GM12878 (cell line): ENCODE measurements at regions not wholly inside any gene's neighbourhood (a gene's known extent, or its start where the extent isn't known, plus 50 kb on each side); places are given as distances from the start of the nearest gene placed in this dataset.

Experiments used
- ATAC-seq: fragments of 200-7000 bp; cut with Tn5 transposase; 3 replicates; pipeline ENCODE4 v1.9.1; 2020; ENCODE audit warnings: mild to moderate bottlenecking, moderate library complexity
- BruUV-seq: library from RNA; stranded (reverse); fragments of 400-500 nt; replicated peaks from 2 replicates; lab custom pipeline; 2021; lab: Mats Ljungman, UMichigan
- CTCF ChIA-PET: fragments of 300-600 bp; sonication (Branson Sonifier 250); formaldehyde crosslinking; extraction: SDS; loops from one replicate; lab custom pipeline; 2021; ENCODE audit warnings: inconsistent platforms; lab: Yijun Ruan, JAX
- POLR2A ChIA-PET: fragments of 350-600 bp; formaldehyde crosslinking; extraction: SDS; loops from one replicate; lab custom pipeline; 2021; ENCODE audit warnings: inconsistent platforms; lab: Charles Lee
- RAD21 ChIA-PET: fragments of 300-600 bp; sonication (Branson Sonifier 250); formaldehyde crosslinking; loops from one replicate; lab custom pipeline; 2023; ENCODE audit warnings: antibody characterized with exemption; ENCODE audit not compliant: unreplicated experiment; lab: Charles Lee
- SMC1A ChIA-PET: fragments of 300-600 bp; sonication (Branson Sonifier 250); formaldehyde crosslinking; loops from one replicate; lab custom pipeline; 2023; ENCODE audit not compliant: unreplicated experiment, uncharacterized antibody; lab: Charles Lee
- DNase-seq: peaks from one replicate; pipeline ENCODE4 v3.0.0-alpha.2; 2011; ENCODE audit warnings: low read depth, low spot score
- FAIRE-seq: peaks from 3 replicates; lab custom pipeline; 2011; peaks lifted over from hg19 to GRCh38; lab: Jason Lieb, UNC
- H2AFZ ChIP-seq: 2 replicates; pipeline ENCODE4 v1.6.0; 2011; ENCODE audit warnings: low read depth, low read length, control low read depth; ENCODE audit not compliant: control insufficient read depth
- H3K27ac ChIP-seq: 2 replicates; pipeline ENCODE4 v1.5.1; 2011; ENCODE audit warnings: control low read depth; ENCODE audit not compliant: control insufficient read depth, insufficient read depth
- H3K27me3 ChIP-seq, 2 experiments: replicated peaks in 1 of 2; 2 replicates each; pipeline versions ENCODE4 v1.6.0 to v1.6.1; 2011; ENCODE audit warnings: low read length in 1 of 2; ENCODE audit not compliant: control insufficient read depth in 2 of 2, insufficient read depth in 2 of 2
- H3K36me3 ChIP-seq, 2 experiments: 2 replicates each; pipeline ENCODE4 v1.5.1; 2011; ENCODE audit warnings: low read length in 1 of 2; ENCODE audit not compliant: control insufficient read depth in 2 of 2, insufficient read depth in 2 of 2
- H3K4me1 ChIP-seq: 2 replicates; pipeline ENCODE4 v1.6.1; 2011; ENCODE audit warnings: mild to moderate bottlenecking, low read length, moderate library complexity, mixed read lengths; ENCODE audit not compliant: control insufficient read depth, insufficient read depth
- H3K4me2 ChIP-seq: 2 replicates; pipeline ENCODE4 v1.6.0; 2011; ENCODE audit warnings: control low read depth; ENCODE audit not compliant: control insufficient read depth, insufficient read depth
- H3K4me3 ChIP-seq: fragments of 200-600 bp; sonication (generic); 2 replicates; pipeline ENCODE4 v1.5.1; 2016
- H3K79me2 ChIP-seq: 2 replicates; pipeline ENCODE4 v1.6.0; 2011; ENCODE audit warnings: low read length; ENCODE audit not compliant: control insufficient read depth, insufficient read depth
- H3K9ac ChIP-seq: 2 replicates; pipeline ENCODE4 v1.8.0; 2011; ENCODE audit warnings: low read length, control low read depth, mixed read lengths; ENCODE audit not compliant: control insufficient read depth, insufficient read depth
- H3K9me3 ChIP-seq: replicated peaks from 3 replicates; pipeline ENCODE4 v1.5.1; 2011; ENCODE audit warnings: mild to moderate bottlenecking, low read length; ENCODE audit not compliant: control insufficient read depth, insufficient read depth
- H4K20me1 ChIP-seq: 2 replicates; pipeline ENCODE4 v1.6.0; 2011; ENCODE audit not compliant: control insufficient read depth, insufficient read depth
- BCLAF1 ChIP-seq: fragments of 450-650 bp; IDR thresholded peaks from 2 replicates; pipeline ENCODE4 v1.6.1; 2017; ENCODE audit warnings: antibody characterized with exemption, mild to moderate bottlenecking, moderate library complexity
- BHLHE40 ChIP-seq, 2 experiments: fragments of 450-650 bp in 1 of 2; IDR thresholded peaks; 2 replicates each; pipeline ENCODE4 v1.6.1; 2011 to 2017; ENCODE audit warnings: low read depth in 2 of 2, borderline replicate concordance in 1 of 2, improper control_type of control experiment in 1 of 2, low read length in 1 of 2, mild to moderate bottlenecking in 1 of 2
- CREB1 ChIP-seq: IDR thresholded peaks from 2 replicates; pipeline ENCODE4 v1.6.1; 2012; ENCODE audit warnings: low read depth, mild to moderate bottlenecking, inconsistent platforms
- CTCF ChIP-seq, 3 experiments: IDR thresholded peaks in 2 of 3; conservative IDR thresholded peaks in 1 of 3; 2 replicates each; pipeline ENCODE4 v1.5.1; 2011; ENCODE audit warnings: low read depth in 3 of 3, low read length in 3 of 3, mild to moderate bottlenecking in 3 of 3, control low read depth in 2 of 3, moderate library complexity in 2 of 3, inconsistent platforms in 1 of 3, mixed read lengths in 1 of 3; ENCODE audit not compliant: control insufficient read depth in 2 of 3, insufficient read depth in 1 of 3; ENCODE audit errors: extremely low read depth in 1 of 3
- E2F4 ChIP-seq: IDR thresholded peaks from 2 replicates; pipeline ENCODE4 v1.6.1; 2012; ENCODE audit warnings: low read depth, low read length, improper control_type of control experiment
- HSF1 ChIP-seq: fragments of 150-350 bp; IDR thresholded peaks from 2 replicates; pipeline ENCODE4 v1.6.1; 2014; ENCODE audit warnings: mild to moderate bottlenecking, low read depth, low read length
- IRF3 ChIP-seq: fragments of 450-650 bp; IDR thresholded peaks from 2 replicates; pipeline ENCODE4 v1.6.1; 2014; ENCODE audit warnings: mild to moderate bottlenecking
- RBBP5 ChIP-seq: fragments of 200-600 bp; sonication (generic); conservative IDR thresholded peaks from 2 replicates; pipeline ENCODE4 v1.6.1; 2016
- RUNX3 ChIP-seq: IDR thresholded peaks from 2 replicates; pipeline ENCODE4 v1.6.1; 2012; ENCODE audit warnings: low read length, inconsistent platforms
- ZNF217 ChIP-seq: fragments of 450-650 bp; IDR thresholded peaks from 2 replicates; pipeline ENCODE4 v1.6.1; 2017; ENCODE audit warnings: antibody characterized with exemption, mild to moderate bottlenecking
- ZNF384 ChIP-seq: IDR thresholded peaks from 2 replicates; pipeline ENCODE4 v1.6.1; 2012; ENCODE audit warnings: low read depth, mild to moderate bottlenecking, low read length, improper control_type of control experiment, borderline replicate concordance
- WGBS: methylation state at CpG from one replicate; pipeline ENCODE4 v1.1.6; 2016; ENCODE audit warnings: low lambda C conversion rate; ENCODE audit not compliant: insufficient replicate concordance, insufficient coverage; ENCODE audit errors: missing lambda C conversion rate; 5-methylcytosine and 5-hydroxymethylcytosine counted together
- in situ Hi-C: fragments of 300-500 bp; cut with MboI; formaldehyde crosslinking; loops from 9 replicates; pipeline ENCODE4 v1.14.3; 2018; ENCODE audit warnings: mixed read lengths
- intact Hi-C: fragments of 100-400 bp; cut with micrococcal nuclease; formaldehyde crosslinking; loops from one replicate; pipeline ENCODE4 v1.14.2; 2022; ENCODE audit not compliant: unreplicated experiment

GRCh38 chrX:44708470-44708869 is 135.4 kb upstream of the DUSP21 start (continued):
- TF ChIP-seq ZNF384: no peak
- TF ChIP-seq BCLAF1: no peak
- no peak for TF ChIP-seq CREB1
- TF ChIP-seq IRF3: no peak
- TF ChIP-seq RUNX3: no peak
- no peak for TF ChIP-seq HSF1

GRCh38 chrX:44705817-44706551 is 137.8 kb upstream of the DUSP21 start:
- Histone ChIP-seq H3K27me3 (no peaks in the 10 kb centered on the region), H2AFZ (no peak overlapping the region), H3K27ac (no peak overlapping the region), H3K4me3 (no peak overlapping the region), H3K79me2 (no peaks in the 10 kb centered on the region), H3K4me2 (no peak overlapping the region), H3K9ac (no peak overlapping the region), H3K9me3 (no peaks in the 10 kb centered on the region), H4K20me1 (no peaks in the 10 kb centered on the region), H3K4me1 (no peaks in the 10 kb centered on the region), H3K36me3 (no peaks in the 10 kb centered on the region)
- BruUV-seq: no TSS peak
- FAIRE-seq (no peak), ATAC-seq (no peak), DNase-seq (no peak)
- CTCF ChIA-PET: no interaction called here
- POLR2A ChIA-PET: interaction anchor here (0.6 kb wide), 1 partner anchor 1214 kb away, joined by 5 read pairs; no protein-coding TSS in a partner anchor
- 36% methylated on average over 8 of the region's 8 CpGs for WGBS
- intact Hi-C loops: no loop called here
- SMC1A ChIA-PET: no interaction called here
- RAD21 ChIA-PET: no interaction called here
- in situ Hi-C loops: no loop called here
- TF ChIP-seq E2F4: no peak
- no peak for TF ChIP-seq ZNF217
- TF ChIP-seq BHLHE40 (IDR thresholded peaks at IDR 0.05; ENCODE audit: borderline replicate concordance in 1 of 2, low read depth in 2 of 2, low read length in 1 of 2): no peak
- no peak for TF ChIP-seq CTCF (IDR thresholded peaks at IDR 0.05 in 2 of 3, conservative IDR thresholded peaks at IDR 0.05 in 1 of 3; ENCODE audit: control insufficient read depth in 2 of 3, extremely low read depth in 1 of 3, insufficient read depth in 1 of 3, low read depth in 3 of 3, low read length in 3 of 3)
- TF ChIP-seq ZNF384: no peak
- no peak for TF ChIP-seq RBBP5
